Liver (tissue), 8 donors: ENCODE measurements at regions not wholly inside any gene's neighbourhood (a gene's known extent, or its start where the extent isn't known, plus 50 kb on each side); places are given as distances from the start of the nearest gene placed in this dataset.

Source experiments
- DNase-seq: peaks from one replicate; pipeline ENCODE4 v3.0.0-alpha.2; 2017; ENCODE audit warnings: low spot score
- H3K27ac ChIP-seq, 2 donors: one replicate each; pipeline ENCODE4 v1.7.0; 2013; ENCODE audit warnings: inconsistent platforms in 2 of 2, low read length in 2 of 2, control low read depth in 1 of 2, low read depth in 1 of 2, mild to moderate bottlenecking in 1 of 2
- H3K27me3 ChIP-seq, 4 donors: one replicate each; pipeline versions ENCODE4 v1.6.1 to v1.7.0; 2013; ENCODE audit warnings: low read length in 3 of 4, inconsistent platforms in 1 of 4, mild to moderate bottlenecking in 1 of 4, moderate library complexity in 1 of 4; ENCODE audit not compliant: control insufficient read depth in 4 of 4, insufficient read depth in 4 of 4
- H3K36me3 ChIP-seq, 4 donors: one replicate each; pipeline versions ENCODE4 v1.6.1 to v1.7.0; 2013; ENCODE audit warnings: low read length in 3 of 4, mild to moderate bottlenecking in 3 of 4, low read depth in 1 of 4, moderate library complexity in 1 of 4; ENCODE audit not compliant: control insufficient read depth in 4 of 4, insufficient read depth in 3 of 4
- H3K4me1 ChIP-seq, 4 donors: one replicate each; pipeline versions ENCODE4 v1.6.1 to v1.7.0; 2013; ENCODE audit warnings: low read length in 3 of 4, mild to moderate bottlenecking in 3 of 4, moderate library complexity in 1 of 4; ENCODE audit not compliant: control insufficient read depth in 4 of 4, insufficient read depth in 4 of 4
- H3K4me3 ChIP-seq, 3 donors: one replicate each; pipeline versions ENCODE4 v1.6.1 to v1.7.0; 2013; ENCODE audit warnings: low read length in 3 of 3, control low read depth in 1 of 3, low read depth in 1 of 3, mild to moderate bottlenecking in 1 of 3
- H3K9ac ChIP-seq, 2 donors: one replicate each; pipeline ENCODE4 v1.7.0; 2013; ENCODE audit warnings: low read length in 2 of 2, mild to moderate bottlenecking in 2 of 2, moderate library complexity in 2 of 2, control low read depth in 1 of 2, low read depth in 1 of 2
- H3K9me3 ChIP-seq, 4 donors: one replicate each; pipeline versions ENCODE4 v1.6.1 to v1.7.0; 2013; ENCODE audit warnings: low read length in 3 of 4; ENCODE audit not compliant: control insufficient read depth in 4 of 4
- ATF3 ChIP-seq: IDR thresholded peaks from 2 replicates; pipeline ENCODE4 v1.6.1; 2016; ENCODE audit warnings: antibody characterized with exemption
- CTCF ChIP-seq: fragments of 150-350 bp; IDR thresholded peaks from 2 replicates; pipeline ENCODE4 v1.5.1; 2017; ENCODE audit warnings: improper control_type of control experiment, low read depth, low read length; ENCODE audit not compliant: missing input control
- EGR1 ChIP-seq, 2 donors: IDR thresholded peaks; 2 replicates each; pipeline ENCODE4 v1.6.1; 2016 to 2018; ENCODE audit warnings: antibody characterized with exemption in 2 of 2, low read depth in 2 of 2
- FOXA2 ChIP-seq: IDR thresholded peaks from 2 replicates; pipeline ENCODE4 v1.6.1; 2016; ENCODE audit warnings: antibody characterized with exemption
- GABPA ChIP-seq, 2 donors: IDR thresholded peaks in 1 of 2; conservative IDR thresholded peaks in 1 of 2; 2 replicates each; pipeline ENCODE4 v1.6.1; 2016; ENCODE audit warnings: antibody characterized with exemption in 2 of 2, mild to moderate bottlenecking in 1 of 2, moderate library complexity in 1 of 2
- HNF4A ChIP-seq, 2 donors: conservative IDR thresholded peaks; 2 replicates each; pipeline ENCODE4 v1.6.1; 2016; ENCODE audit warnings: antibody characterized with exemption in 2 of 2, mild to moderate bottlenecking in 2 of 2
- HNF4G ChIP-seq: IDR thresholded peaks from 2 replicates; pipeline ENCODE4 v1.6.1; 2016; ENCODE audit warnings: antibody characterized with exemption
- JUND ChIP-seq, 2 donors: IDR thresholded peaks; 2 replicates each; pipeline ENCODE4 v1.6.1; 2016; ENCODE audit warnings: antibody characterized with exemption in 2 of 2
- MAX ChIP-seq: IDR thresholded peaks from 2 replicates; pipeline ENCODE4 v1.6.1; 2016; ENCODE audit warnings: antibody characterized with exemption
- NR2F2 ChIP-seq: IDR thresholded peaks from 2 replicates; pipeline ENCODE4 v1.6.1; 2016; ENCODE audit warnings: antibody characterized with exemption
- RAD21 ChIP-seq, 2 donors: IDR thresholded peaks; 2 replicates each; pipeline ENCODE4 v1.6.1; 2016; ENCODE audit warnings: antibody characterized with exemption in 2 of 2, mild to moderate bottlenecking in 2 of 2
- REST ChIP-seq: IDR thresholded peaks from 2 replicates; pipeline ENCODE4 v1.6.1; 2016; ENCODE audit warnings: antibody characterized with exemption, mild to moderate bottlenecking
- RXRA ChIP-seq, 2 donors: IDR thresholded peaks; 2 replicates each; pipeline ENCODE4 v1.6.1; 2017 to 2018; ENCODE audit warnings: antibody characterized with exemption in 2 of 2, mild to moderate bottlenecking in 1 of 2
- SP1 ChIP-seq: IDR thresholded peaks from 2 replicates; pipeline ENCODE4 v1.6.1; 2018; ENCODE audit warnings: antibody characterized with exemption, mild to moderate bottlenecking
- TAF1 ChIP-seq: conservative IDR thresholded peaks from 2 replicates; pipeline ENCODE4 v1.6.1; 2016; ENCODE audit warnings: antibody characterized with exemption, mild to moderate bottlenecking
- ZBTB33 ChIP-seq: IDR thresholded peaks from 2 replicates; pipeline ENCODE4 v1.6.1; 2016; ENCODE audit warnings: antibody characterized with exemption
- WGBS: extraction: QIAGEN DNeasy Blood & Tissue Kit; methylation state at CpG from one replicate; pipeline ENCODE4 v1.1.7; 2013; 5-methylcytosine and 5-hydroxymethylcytosine counted together
- donor health status: healthy.
- donor health status: healthy.
- donor health status: healthy.
- donor health status: healthy.
- donor health status: healthy.

GRCh38 chr6:1526398-1527072 is 83.2 kb upstream of the FOXC1 start (continued):
- TF ChIP-seq FOXA2: no peak

GRCh38 chr6:1527073-1527457 is 82.7 kb upstream of the FOXC1 start:
- Histone ChIP-seq H3K27ac (no peak overlapping the region), H3K27me3 (no peaks in the 10 kb centered on the region), H3K9me3 (no peaks in the 10 kb centered on the region), H3K36me3 (no peaks in the 10 kb centered on the region), H3K4me3 (no peak overlapping the region), H3K4me1 (peaks cover 0 to 6% (median 2%) of the 10 kb centered on the region in 4 donors), H3K9ac (no peak overlapping the region)
- 32% methylated on average over 11 of the region's 11 CpGs for WGBS
- no peak for TF ChIP-seq MAX
- TF ChIP-seq SP1: no peak
- TF ChIP-seq HNF4A (conservative IDR thresholded peaks at IDR 0.05): no peak
- no peak for TF ChIP-seq RAD21 (IDR thresholded peaks at IDR 0.05)
- TF ChIP-seq ATF3: no peak
- TF ChIP-seq GABPA (IDR thresholded peaks at IDR 0.05 in 1 of 2, conservative IDR thresholded peaks at IDR 0.05 in 1 of 2): no peak
- TF ChIP-seq RXRA (IDR thresholded peaks at IDR 0.05): no peak
- TF ChIP-seq JUND (IDR thresholded peaks at IDR 0.05): no peak
- TF ChIP-seq EGR1 (IDR thresholded peaks at IDR 0.05; ENCODE audit: low read depth in 2 of 2): no peak
- no peak for TF ChIP-seq CTCF
- TF ChIP-seq ZBTB33: no peak
- TF ChIP-seq NR2F2: no peak
- TF ChIP-seq REST: no peak
- TF ChIP-seq HNF4G: no peak
- no peak for TF ChIP-seq FOXA2
- TF ChIP-seq TAF1: no peak
- no peak for DNase-seq
